GM21367 (cell line): ENCODE measurements at regions not wholly inside any gene's neighbourhood (a gene's known extent, or its start where the extent isn't known, plus 50 kb on each side); places are given as distances from the start of the nearest gene placed in this dataset.
"Not testable (repeated sequence)": the region's sequence is repeated elsewhere in the genome, so short reads cannot be mapped to it uniquely, and the experiment has no call there.

Experiments used
- ATAC-seq: cut with Tn5 transposase; IDR thresholded peaks from one replicate; pipeline ENCODE4 v1.9.1; 2021; ENCODE audit not compliant: unreplicated experiment

DNA sequence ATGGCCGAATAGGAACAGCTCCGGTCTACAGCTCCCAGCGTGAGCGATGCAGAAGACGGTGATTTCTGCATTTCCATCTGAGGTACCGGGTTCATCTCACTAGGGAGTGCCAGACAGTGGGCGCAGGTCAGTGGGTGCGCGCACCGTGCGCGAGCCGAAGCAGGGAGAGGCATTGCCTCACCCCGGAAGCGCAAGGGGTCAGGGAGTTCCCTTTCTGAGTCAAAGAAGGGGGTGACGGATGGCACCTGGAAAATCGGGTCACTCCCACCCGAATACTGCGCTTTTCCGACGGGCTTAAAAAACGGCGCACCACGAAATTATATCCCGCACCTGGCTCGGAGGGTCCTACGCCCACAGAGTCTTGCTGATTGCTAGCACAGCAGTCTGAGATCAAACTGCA is 572.8 kb upstream of the AGA start:
- not testable (repeated sequence) for ATAC-seq

DNA sequence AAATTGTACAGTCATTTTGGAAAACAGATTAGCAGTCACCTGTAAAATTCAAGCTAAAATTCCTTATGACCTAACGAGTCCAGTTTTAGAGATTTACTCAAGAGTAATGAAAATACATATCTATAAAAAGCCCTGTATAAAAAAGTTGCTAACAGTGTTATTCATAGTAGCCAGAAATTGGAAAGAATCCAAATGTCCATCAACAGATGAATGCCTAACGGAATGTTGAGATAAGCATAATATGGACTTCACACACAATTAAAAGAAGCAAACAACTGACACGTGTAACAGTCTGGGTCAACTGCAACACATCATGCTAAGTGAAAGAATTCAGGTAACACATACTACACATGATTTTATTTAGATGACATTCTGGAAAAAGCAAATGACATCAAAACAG is 584.8 kb upstream of the AGA start:
- no peak for ATAC-seq

DNA sequence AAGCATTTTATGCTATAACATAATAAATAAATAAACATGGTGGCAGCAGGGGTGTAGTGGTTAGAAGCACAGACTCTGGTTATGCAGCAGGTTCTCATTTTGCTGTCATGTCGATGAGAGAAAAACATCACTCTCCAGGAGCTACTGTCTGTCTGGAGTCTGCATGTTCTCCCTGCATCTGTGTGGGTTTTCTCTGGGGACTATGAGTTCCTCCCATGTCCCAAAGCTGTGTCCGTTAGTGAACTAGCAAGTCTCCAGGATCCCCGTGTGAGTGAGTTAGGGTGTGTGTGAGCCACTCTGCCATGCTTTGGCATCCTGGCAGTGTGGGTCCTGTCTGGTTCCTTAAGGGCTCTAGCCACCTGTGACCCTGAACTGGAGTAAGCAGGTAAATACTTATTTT is 585.6 kb upstream of the AGA start:
- no peak for ATAC-seq

DNA sequence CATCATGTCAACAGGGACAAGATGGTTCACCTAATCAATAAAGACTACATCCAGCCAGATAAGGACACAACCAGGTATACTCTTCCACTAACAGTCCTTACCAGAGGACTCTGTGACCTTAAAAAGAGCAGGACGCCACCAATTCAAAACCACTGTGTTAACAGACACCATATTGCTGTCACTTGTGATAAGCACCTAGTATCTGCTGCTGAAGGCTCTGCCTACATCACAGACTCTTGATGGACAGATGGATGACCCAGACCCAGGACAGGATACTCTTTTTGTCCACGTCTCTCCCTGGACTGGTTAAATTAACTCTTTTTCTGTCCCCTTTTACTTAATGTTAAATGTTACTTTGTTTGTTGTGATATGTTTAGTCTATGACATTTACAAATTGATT is 586.2 kb upstream of the AGA start:
- no peak for ATAC-seq

DNA sequence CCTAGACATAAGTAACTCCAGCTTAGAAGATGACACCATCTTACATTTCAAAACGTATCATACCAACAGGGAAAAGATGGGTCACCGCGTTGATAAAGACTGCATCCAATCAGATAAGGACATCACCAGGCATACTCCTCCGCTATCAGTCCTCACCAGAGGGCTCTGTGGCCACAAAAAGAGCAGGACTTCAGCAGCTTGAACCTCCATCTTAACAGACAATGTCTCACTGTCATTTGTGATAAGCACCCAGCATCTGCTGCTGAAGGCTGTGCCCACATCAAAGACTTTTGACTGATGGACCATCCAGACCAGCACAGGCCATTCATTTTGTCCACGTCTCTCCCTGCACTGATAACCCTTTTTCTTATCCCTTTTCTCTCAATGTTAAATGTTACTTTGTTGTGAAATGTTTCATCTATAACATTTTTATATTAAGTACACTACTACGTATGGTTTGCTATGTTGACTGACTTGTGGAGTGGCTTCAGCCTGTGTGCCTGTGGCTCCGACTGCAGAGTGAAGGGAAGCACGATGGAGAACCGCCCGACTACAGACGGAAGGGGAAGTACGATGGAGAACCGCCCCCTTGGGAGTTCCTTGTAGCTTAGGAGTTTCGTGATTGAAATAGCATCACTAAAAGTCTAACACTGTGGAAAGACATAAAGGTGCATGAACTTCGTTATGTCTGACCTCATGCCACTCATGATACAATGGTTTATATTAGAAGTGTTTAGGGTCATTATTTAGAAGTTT is 595.4 kb upstream of the AGA start:
- ATAC-seq: no peak

DNA sequence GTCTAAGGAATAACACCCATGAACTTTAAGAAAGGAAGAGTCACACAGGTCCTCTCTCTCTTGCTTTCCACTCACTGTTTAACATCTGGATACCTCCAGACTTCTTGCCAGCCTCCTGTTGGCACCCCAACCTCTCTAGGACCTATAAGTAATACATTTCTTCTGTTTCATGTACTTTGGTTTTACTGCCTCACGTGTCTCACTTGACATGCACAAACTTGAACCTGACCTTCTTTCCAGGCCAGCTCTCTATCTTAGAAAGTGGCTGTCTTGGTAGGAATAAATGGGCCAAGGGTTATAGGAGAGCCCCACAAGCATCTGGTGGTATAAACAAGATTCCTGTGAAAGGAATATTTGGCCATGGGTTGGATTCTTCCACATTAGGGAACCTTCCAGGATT is 614.8 kb upstream of the AGA start:
- ATAC-seq: no peak

DNA sequence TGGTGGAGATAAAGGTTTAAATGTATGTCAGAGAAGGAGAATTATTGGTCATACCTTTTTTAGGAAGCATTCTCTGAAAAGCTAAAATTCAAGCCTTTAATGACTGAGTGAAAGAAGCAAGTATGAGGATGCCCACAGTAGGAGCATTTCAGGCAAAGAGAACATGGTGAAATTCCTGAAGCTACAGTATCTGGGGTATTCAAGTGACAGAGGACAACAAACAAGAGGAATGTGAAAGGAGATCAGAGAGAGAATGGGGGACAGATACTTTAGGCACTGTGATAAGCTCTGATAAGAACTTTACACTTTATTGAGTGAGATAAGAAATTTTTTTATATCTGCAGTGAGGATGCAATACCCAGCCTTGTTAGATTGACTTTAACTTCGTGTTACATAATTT is 621.3 kb upstream of the AGA start:
- ATAC-seq: no peak

DNA sequence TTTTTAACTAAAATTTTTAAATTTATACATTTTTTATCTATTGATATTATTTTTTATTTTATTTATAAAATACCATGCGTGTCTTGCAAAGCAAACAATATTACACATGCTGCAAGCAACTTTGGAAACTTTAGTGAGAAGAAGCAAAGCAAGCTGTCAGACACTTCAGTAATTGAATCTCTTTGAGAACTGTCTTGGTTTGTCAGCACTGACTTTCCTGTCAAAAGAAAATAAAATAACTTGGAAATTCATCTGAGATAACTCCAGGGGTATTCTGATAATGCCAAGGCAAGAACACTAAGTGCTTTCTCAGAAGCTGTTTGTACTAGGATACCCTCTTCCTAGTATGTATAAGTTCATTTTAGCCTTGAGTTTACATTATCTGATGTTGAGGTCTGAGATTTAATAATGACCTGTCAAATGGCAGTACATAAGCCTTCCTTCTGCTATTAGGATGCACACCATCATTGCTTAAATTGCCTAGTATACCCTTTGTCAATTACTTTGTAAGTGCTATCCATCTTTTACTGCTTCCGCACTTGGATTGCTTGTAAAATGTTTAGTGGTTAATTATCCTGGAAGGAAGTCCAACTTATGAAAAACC is 624.2 kb upstream of the AGA start:
- ATAC-seq: no peak

DNA sequence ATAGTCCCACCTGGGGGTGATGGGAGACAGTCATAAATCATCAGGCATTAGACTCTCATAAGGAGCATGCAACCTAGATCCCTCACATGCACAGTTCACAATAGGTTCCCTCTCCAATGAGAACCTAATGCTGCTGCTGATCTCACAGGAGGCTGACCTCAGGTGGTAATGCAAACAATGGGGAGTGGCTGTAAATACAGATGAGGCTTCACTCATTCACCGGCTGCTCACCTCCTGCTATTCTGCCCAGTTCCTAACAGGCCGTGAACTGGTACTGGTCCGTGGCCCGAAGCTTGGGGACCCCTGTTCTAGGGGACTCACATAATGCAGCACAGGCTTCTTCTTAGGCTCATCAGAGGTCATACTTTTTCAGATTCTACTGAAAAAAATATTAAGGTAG is 625.9 kb upstream of the AGA start:
- no peak for ATAC-seq

DNA sequence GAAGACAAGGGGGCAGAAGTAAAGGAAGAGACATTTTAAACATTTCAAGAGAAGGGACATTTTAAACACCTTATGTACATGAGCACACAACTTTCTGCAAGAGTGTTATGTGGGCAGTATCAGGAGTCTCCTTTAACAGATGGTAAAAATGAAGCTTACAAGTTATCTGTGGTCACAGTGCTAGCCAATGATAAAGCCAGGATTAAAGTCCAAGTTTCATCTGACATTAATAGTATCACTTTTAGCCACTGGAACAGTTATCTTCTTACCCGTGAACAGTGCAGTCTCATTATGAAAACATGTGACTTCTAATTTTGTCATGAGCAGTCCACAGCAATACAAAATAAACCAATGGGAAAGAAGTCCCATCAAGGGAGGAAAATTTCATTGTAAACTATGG is 627.9 kb upstream of the AGA start:
- no peak for ATAC-seq

DNA sequence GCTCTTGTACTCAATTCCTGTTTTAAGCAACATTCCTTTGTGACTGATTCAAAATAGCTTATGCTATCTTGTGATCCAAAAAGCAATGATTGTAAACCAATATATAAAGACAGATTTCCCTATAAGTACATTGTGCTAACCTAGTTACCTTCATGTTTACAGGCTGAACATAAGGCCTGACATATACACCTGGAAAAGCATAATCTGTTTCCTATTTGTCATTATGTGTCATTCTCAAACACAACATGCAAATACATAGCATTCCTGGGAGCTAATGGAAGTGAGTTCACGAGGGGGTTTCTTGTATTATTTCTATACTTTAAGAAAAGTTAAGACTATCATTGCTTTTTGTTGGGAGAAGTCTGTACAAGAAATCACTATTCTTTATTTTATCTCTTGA is 638.1 kb upstream of the AGA start:
- no peak for ATAC-seq

DNA sequence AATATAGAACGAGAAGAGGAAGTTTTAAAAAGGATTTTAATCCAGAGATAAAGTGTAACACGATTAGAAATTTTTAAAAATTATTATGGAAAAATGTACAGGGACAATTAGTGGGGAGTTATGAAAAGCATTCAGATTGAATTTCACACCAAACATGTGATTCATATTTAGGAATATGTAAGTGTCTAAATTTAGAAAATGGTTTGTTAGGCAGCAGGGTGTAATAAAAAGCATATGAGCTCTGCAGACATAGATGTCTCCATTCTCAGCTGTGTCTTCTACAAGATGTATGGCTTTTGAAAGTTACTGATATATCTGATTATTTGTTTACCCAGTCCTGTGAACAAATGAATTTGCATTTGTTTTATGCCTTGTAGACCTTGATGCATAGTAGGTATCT is 638.9 kb upstream of the AGA start:
- ATAC-seq: no peak

DNA sequence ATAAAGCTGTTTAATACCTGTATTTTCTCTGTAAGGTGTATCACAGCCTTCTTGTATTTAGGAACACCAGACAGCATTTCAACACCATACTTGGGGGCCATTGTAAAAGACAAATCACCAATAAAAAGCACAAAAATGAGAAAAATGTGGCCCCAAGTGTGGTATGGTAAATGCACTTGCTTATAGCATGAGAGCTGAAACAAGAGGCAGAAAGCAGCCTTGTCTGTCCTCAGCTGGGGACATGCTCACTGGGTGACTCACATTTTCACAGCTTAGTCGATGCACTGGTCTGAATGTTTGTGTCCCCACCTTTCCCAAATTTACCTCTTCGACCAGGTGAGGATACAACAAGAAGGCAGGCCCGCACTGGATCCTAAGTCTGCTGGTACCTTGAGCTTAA is 639.7 kb upstream of the AGA start:
- no peak for ATAC-seq

DNA sequence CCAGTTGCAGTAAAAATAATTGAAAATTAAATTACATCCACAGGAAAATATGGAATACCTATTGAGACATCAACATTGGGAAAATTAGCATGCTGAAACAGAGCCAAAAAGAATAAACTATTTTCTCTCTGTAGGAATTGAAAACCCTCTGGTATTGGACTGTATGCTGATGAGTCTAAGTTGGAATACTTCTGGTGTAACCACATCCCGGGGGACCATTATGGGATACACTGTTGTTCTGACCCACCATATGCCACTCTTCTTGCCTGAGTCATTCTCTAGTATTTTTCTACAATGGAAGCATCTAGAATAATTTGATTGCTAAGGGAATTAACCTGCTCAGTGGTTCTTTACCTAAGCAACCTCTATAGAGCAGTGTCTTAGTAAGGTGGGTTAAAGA is 640.7 kb upstream of the AGA start:
- no peak for ATAC-seq

DNA sequence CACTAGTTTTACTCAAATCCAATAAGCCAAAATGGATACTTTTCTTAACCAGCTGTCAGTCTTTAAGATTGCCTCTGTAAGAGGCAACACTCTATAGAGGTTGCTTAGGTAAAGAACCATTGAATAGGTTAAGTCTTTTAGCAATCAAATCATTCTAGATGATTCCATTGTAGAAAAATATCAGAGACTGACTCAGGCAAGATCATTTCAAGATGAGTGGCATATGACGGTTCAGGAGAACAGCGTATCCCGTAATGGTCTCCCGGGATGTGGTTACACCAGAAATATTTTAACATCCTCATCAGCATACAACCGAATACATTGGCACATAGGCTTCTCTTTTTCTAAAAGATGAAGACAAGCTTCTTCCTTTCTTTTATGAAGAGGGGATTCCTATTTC is 641.7 kb upstream of the AGA start:
- no peak for ATAC-seq

DNA sequence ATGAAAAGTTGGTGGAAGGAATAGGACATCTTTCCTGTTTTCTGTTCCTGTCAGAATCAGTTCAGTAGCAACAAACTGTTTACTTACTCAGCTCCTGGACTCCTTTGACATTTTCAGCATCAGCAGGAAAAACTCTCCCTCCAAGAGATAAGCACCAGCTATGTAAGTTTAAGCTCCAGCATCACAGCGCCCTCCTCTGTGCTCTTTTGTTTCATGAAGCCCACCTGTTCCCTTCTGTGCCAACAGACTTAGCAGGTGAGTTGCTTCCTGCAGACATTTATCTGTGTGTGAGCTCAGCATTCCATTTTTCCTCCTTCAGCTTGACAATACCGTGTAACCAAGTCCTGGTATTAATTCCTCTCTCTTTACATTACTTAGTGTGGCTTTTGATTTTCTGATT is 644.1 kb upstream of the AGA start:
- no peak for ATAC-seq

DNA sequence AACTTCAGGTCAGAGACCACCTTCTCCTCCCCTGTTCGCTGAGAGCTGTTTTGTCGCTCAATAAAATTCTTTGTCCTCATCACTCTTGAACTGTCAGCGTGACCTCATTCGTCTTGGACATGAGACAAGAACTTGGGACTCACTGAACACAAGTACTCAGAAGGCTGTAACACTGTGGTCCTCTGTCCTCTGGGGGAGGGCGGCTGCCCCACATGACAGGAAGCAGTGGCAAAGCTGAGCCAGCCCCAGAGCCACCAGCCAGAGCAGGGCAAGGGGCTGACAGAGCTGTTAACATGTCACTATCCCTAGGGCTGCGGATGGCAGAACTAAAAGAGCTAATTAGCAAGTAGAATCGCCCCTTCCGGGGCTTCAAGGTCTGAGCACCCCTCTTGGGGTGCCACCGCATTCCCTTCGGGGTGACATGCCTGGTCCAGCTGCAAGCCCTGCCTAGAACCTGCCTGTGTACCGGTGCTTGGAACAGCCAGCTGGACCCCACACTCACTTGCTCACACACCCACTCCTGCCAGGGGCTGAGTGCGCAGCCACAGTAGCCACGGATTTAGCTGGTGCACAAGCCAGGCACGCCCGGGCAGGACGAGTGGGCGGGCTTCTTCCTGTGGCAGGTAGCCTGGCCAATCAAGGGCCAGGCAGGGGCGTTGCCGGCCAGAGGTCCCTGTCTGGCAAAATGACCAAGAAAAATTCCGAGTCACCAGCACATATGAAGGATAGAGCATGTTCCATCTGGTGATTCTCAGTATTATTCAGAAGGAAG is 648.6 kb upstream of the AGA start:
- ATAC-seq: no peak

DNA sequence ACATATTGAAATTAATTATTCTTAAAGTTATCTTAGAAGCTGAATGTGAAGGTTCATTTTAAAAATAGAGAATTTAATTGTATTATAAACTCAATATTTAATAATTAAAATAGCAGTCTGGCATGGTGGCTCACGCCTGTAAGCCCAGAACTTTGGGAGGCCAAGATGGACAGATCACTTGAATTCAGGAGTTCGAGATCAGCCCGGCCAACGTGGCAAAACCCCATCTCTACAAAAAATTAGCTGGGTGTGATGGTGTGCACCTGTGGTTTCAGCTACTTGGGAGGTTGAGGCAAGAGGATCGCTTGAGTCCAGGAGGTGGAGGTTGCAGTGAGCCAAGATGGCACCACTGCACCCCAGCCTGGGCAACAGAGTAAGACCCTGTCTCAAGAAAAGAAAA is 659.9 kb upstream of the AGA start:
- no peak for ATAC-seq

DNA sequence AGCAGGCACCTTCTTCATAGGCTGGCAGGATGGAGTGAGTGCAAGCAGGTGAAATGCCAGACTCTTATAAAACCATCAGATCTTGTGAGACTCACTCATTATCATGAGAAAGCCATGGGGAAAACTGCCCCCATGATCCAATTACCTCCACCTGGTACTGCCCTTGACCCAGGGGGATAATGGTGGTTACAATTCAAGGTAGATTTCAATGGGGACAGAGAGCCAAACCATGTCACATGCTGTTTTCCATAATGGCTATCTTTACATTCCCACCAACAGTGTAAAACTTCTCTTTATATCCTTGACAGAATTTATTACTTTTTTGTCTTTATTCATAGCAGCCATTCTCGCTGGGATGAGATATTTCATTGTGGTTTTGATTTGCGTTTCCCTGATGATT is 663.0 kb upstream of the AGA start:
- no peak for ATAC-seq

DNA sequence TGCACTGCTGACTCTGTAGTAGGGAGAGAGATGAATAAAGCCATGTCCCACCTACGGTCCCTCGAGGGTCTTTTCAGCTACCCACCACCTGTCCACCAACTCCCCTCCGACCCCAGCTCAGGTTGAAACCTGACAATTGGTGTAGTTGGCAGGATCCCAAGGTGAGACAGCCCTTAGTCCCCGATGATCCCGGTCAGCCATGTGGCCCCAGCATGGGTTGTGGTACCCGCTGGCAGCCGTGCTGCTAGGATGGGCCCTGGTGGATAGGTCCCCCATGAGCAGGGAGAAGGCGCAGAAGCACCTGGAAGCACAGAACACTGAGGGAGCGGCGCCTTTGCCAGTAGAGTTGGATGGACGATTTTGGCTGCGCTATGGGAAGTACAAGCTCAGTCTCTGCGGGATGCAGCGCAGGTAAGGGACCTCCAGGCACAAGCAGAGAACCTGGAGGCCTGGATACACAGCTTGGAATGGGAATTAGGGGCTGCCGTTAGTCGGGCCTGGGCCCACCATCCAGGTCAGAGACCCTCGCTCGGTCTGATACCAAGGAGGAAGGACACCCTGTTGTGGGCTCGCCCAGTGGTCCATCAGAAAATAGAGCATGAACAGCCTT is 694.6 kb upstream of the AGA start:
- ATAC-seq: no peak

DNA sequence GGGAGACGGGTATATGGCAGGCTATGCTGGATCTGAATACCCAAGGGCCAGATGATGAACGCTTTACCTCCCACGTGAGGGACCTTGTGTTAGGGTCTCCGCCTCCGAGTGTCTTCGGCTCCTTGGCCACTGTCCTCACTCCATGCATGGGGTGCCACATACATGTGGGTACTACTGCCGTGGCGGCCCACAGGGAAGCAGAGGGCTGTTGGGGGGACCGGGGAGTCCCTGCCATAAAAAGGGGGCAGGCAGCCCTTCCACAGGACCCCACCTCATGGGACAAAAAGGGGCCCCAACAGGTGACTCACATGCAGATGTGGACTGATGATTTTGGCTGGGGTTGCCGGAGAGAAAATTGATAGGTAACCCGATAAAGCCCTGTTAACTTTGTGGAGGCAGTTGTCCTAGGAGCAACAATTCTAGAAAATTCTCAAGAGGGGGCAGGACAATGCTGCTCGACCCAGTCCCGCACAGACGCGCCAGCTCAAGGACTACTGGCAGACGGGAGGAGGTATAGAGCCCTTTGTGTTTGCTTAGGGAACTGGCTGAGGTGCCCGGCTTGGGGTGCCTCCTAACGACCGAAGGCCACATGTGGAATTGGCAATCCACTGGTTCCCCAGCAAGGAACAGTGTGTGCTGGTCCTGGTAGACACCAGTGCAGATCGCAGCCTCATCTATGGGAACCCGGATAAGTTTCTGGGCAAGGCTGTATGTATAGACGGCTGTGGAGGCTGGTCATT is 695.7 kb upstream of the AGA start:
- ATAC-seq: no peak
